Keratinocyte (primary cell): ENCODE measurements at regions not wholly inside any gene's neighbourhood (a gene's known extent, or its start where the extent isn't known, plus 50 kb on each side); places are given as distances from the start of the nearest gene placed in this dataset.
"Not testable (repeated sequence)": the region's sequence is repeated elsewhere in the genome, so short reads cannot be mapped to it uniquely, and the experiment has no call there.

Experiments used
- DNase-seq: peaks from one replicate; pipeline ENCODE4 v3.0.0-alpha.2; 2011; ENCODE audit warnings: low read depth, missing footprints, low spot score
- FAIRE-seq: peaks from 2 replicates; lab custom pipeline; 2011; peaks lifted over from hg19 to GRCh38; lab: Jason Lieb, UNC
- H2AFZ ChIP-seq: 2 replicates; pipeline ENCODE4 v1.6.0; 2012; ENCODE audit warnings: low read length, control low read depth, inconsistent platforms; ENCODE audit not compliant: control insufficient read depth
- H3K27ac ChIP-seq: 2 replicates; pipeline ENCODE4 v1.5.1; 2011; ENCODE audit warnings: low read length; ENCODE audit not compliant: control insufficient read depth, insufficient read depth
- H3K27me3 ChIP-seq: 3 replicates; pipeline ENCODE4 v1.6.0; 2011; ENCODE audit warnings: low read length; ENCODE audit not compliant: control insufficient read depth, insufficient read depth; ENCODE audit errors: extremely low read depth
- H3K36me3 ChIP-seq, 2 experiments: 2 replicates in 1 of 2; 3 replicates in 1 of 2; pipeline ENCODE4 v1.5.1; 2011; ENCODE audit warnings: low read length in 2 of 2, mild to moderate bottlenecking in 1 of 2; ENCODE audit not compliant: control insufficient read depth in 2 of 2, insufficient read depth in 2 of 2; ENCODE audit errors: extremely low read depth in 1 of 2
- H3K4me1 ChIP-seq: 3 replicates; pipeline ENCODE4 v1.5.1; 2011; ENCODE audit warnings: low read length; ENCODE audit not compliant: control insufficient read depth, insufficient read depth; ENCODE audit errors: extremely low read depth
- H3K4me2 ChIP-seq: 3 replicates; pipeline ENCODE4 v1.6.0; 2011; ENCODE audit warnings: low read depth, low read length; ENCODE audit not compliant: control insufficient read depth, insufficient read depth; ENCODE audit errors: extremely low read depth
- H3K4me3 ChIP-seq, 3 experiments: fragments of 200-600 bp in 1 of 3; sonication (generic) in 1 of 3; 2 replicates in 2 of 3; 3 replicates in 1 of 3; pipeline ENCODE4 v1.5.1; 2011 to 2016; ENCODE audit warnings: low read length in 3 of 3, mild to moderate bottlenecking in 3 of 3, control low read depth in 2 of 3, inconsistent platforms in 1 of 3, low read depth in 1 of 3, mixed read lengths in 1 of 3, mixed run types in 1 of 3, moderate library complexity in 1 of 3; ENCODE audit not compliant: control insufficient read depth in 2 of 3, insufficient read depth in 2 of 3; ENCODE audit errors: extremely low read depth in 1 of 3
- H3K79me2 ChIP-seq: 2 replicates; pipeline ENCODE4 v1.6.0; 2012; ENCODE audit warnings: low read length; ENCODE audit not compliant: control insufficient read depth, insufficient read depth
- H3K9ac ChIP-seq: 3 replicates; pipeline ENCODE4 v1.6.0; 2011; ENCODE audit warnings: low read length; ENCODE audit not compliant: control insufficient read depth, insufficient read depth; ENCODE audit errors: extremely low read depth
- H3K9me1 ChIP-seq: 3 replicates; pipeline ENCODE4 v1.6.0; 2011; ENCODE audit warnings: low read length; ENCODE audit not compliant: control insufficient read depth, insufficient read depth; ENCODE audit errors: extremely low read depth
- H3K9me3 ChIP-seq: 2 replicates; pipeline ENCODE4 v1.5.1; 2012; ENCODE audit warnings: low read depth, low read length; ENCODE audit not compliant: control insufficient read depth
- H4K20me1 ChIP-seq: 3 replicates; pipeline ENCODE4 v1.6.0; 2011; ENCODE audit warnings: low read length; ENCODE audit not compliant: control insufficient read depth, insufficient read depth; ENCODE audit errors: extremely low read depth
- EZH2 ChIP-seq: IDR thresholded peaks from one replicate; pipeline ENCODE4 v1.6.1; 2012; ENCODE audit warnings: inconsistent platforms, mild to moderate bottlenecking, low read length, moderate library complexity
- dilution Hi-C: fragments of 300-500 bp; cut with MboI; formaldehyde crosslinking; loops from one replicate; pipeline ENCODE4 v1.7.0; 2020; ENCODE audit warnings: low sequenced_read_pairs; ENCODE audit not compliant: extremely low pct_ligation_motif_present
- TF ChIP-seq, protein P1 (sequence below), 3 experiments: IDR thresholded peaks in 1 of 3; conservative IDR thresholded peaks in 1 of 3; optimal IDR thresholded peaks in 1 of 3; 2 replicates in 2 of 3; 3 replicates in 1 of 3; pipeline versions ENCODE3 to v1.5.1; 2011; ENCODE audit warnings: low read length in 3 of 3, mild to moderate bottlenecking in 3 of 3, moderate library complexity in 2 of 3, control low read depth in 1 of 3, inconsistent platforms in 1 of 3; ENCODE audit not compliant: insufficient read depth in 2 of 3; ENCODE audit errors: extremely low read depth in 1 of 3

- Histone ChIP-seq H3K27ac (no peak overlapping the region), H3K27me3 (no peaks in the 10 kb centered on the region), H4K20me1 (no peaks in the 10 kb centered on the region), H3K9me3 (no peaks in the 10 kb centered on the region), H2AFZ (no peak overlapping the region), H3K9ac (no peak overlapping the region), H3K36me3 (no peaks in the 10 kb centered on the region), H3K4me3 (no peak overlapping the region), H3K4me2 (no peak overlapping the region), H3K79me2 (no peaks in the 10 kb centered on the region), H3K4me1 (no peaks in the 10 kb centered on the region), H3K9me1 (no peaks in the 10 kb centered on the region)
- FAIRE-seq (no peak), DNase-seq (no peak)
- TF ChIP-seq, protein P1, sequence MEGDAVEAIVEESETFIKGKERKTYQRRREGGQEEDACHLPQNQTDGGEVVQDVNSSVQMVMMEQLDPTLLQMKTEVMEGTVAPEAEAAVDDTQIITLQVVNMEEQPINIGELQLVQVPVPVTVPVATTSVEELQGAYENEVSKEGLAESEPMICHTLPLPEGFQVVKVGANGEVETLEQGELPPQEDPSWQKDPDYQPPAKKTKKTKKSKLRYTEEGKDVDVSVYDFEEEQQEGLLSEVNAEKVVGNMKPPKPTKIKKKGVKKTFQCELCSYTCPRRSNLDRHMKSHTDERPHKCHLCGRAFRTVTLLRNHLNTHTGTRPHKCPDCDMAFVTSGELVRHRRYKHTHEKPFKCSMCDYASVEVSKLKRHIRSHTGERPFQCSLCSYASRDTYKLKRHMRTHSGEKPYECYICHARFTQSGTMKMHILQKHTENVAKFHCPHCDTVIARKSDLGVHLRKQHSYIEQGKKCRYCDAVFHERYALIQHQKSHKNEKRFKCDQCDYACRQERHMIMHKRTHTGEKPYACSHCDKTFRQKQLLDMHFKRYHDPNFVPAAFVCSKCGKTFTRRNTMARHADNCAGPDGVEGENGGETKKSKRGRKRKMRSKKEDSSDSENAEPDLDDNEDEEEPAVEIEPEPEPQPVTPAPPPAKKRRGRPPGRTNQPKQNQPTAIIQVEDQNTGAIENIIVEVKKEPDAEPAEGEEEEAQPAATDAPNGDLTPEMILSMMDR (optimal IDR thresholded peaks at IDR 0.05 in 1 of 3, IDR thresholded peaks at IDR 0.05 in 1 of 3, conservative IDR thresholded peaks at IDR 0.05 in 1 of 3; ENCODE audit: extremely low read depth in 1 of 3, insufficient read depth in 2 of 3, low read length in 3 of 3) = no peak
- no peak for TF ChIP-seq EZH2
- dilution Hi-C loops = no loop called here
These were observed 86.7 kb upstream of the MSTN start for GRCh38 chr2:190149200-190149599.

- H3K4me2 ChIP-seq, DNase-seq, H3K9me1 ChIP-seq, FAIRE-seq, H4K20me1 ChIP-seq, H2AFZ ChIP-seq, H3K36me3 ChIP-seq, H3K27ac ChIP-seq, H3K4me3 ChIP-seq, H3K79me2 ChIP-seq, H3K4me1 ChIP-seq, H3K9ac ChIP-seq, dilution Hi-C loops, H3K9me3 ChIP-seq, H3K27me3 ChIP-seq: not testable (repeated sequence)
These were observed 83.6 kb upstream of the MSTN start for GRCh38 chr2:190146109-190146508.

- H3K27ac ChIP-seq, H3K36me3 ChIP-seq, dilution Hi-C loops, DNase-seq, H3K79me2 ChIP-seq, H3K4me1 ChIP-seq, H3K9me3 ChIP-seq, H3K4me3 ChIP-seq, H3K27me3 ChIP-seq, H3K9ac ChIP-seq, H4K20me1 ChIP-seq, H3K9me1 ChIP-seq, H3K4me2 ChIP-seq, FAIRE-seq, H2AFZ ChIP-seq: not testable (repeated sequence)
These were observed 77.9 kb upstream of the MSTN start for GRCh38 chr2:190140474-190140873.
